K562 (cell line): ENCODE measurements at regions not wholly inside any gene's neighbourhood (a gene's known extent, or its start where the extent isn't known, plus 50 kb on each side); places are given as distances from the start of the nearest gene placed in this dataset.
"Not testable (repeated sequence)": the region's sequence is repeated elsewhere in the genome, so short reads cannot be mapped to it uniquely, and the experiment has no call there.

Experiments used
- EP300 ChIP-seq: IDR thresholded peaks from 2 replicates; pipeline ENCODE4 v1.6.1; 2012; ENCODE audit warnings: low read length, improper control_type of control experiment
- NR2C2 ChIP-seq, 2 experiments: fragments of 200-800 bp in 1 of 2; sonication (Bioruptor generic) in 1 of 2; sonication (generic) in 1 of 2; formaldehyde crosslinking in 1 of 2; IDR thresholded peaks; 2 replicates each; pipeline versions ENCODE4 v1.6.1 to v1.8.0; 2016 to 2022; ENCODE audit warnings: mild to moderate bottlenecking in 1 of 2, missing compliant biosample characterization in 1 of 2, missing genetic modification characterization in 1 of 2, missing genetic modification reagents in 1 of 2
- TF ChIP-seq, protein P1 (sequence below), 2 experiments: fragments of 450-650 bp in 1 of 2; IDR thresholded peaks; 2 replicates each; pipeline ENCODE4 v1.6.1; 2011 to 2017; ENCODE audit warnings: low read depth in 2 of 2, antibody characterized with exemption in 1 of 2, borderline replicate concordance in 1 of 2, low read length in 1 of 2, mild to moderate bottlenecking in 1 of 2, mixed read lengths in 1 of 2; ENCODE audit not compliant: control insufficient read depth in 1 of 2

DNA sequence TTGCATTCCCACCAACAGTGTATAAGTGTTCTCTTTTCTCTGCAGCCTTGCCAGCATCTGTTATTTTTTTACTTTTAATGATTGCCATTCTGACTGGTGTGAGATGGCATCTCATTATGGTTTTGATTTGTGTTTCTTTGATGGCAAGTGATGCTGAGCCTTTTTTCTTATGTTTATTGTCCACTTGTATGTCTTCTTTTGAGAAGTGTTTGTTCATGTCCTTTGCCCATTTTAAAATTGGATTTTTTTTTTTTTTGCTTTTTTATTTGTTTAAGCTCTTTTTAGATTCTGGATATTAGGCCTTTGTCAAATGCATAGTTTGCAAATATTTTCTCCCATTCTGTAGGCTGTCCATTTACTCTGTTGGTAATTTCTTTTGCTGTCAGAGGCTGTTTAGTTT is 134.4 kb downstream of the APIP start:
- TF ChIP-seq EP300; NR2C2 (CRISPR knock-in tag; IDR thresholded peaks at IDR 0.05); NR2C2 (tag; IDR thresholded peaks at IDR 0.05): not testable (repeated sequence)
- TF ChIP-seq, protein P1, sequence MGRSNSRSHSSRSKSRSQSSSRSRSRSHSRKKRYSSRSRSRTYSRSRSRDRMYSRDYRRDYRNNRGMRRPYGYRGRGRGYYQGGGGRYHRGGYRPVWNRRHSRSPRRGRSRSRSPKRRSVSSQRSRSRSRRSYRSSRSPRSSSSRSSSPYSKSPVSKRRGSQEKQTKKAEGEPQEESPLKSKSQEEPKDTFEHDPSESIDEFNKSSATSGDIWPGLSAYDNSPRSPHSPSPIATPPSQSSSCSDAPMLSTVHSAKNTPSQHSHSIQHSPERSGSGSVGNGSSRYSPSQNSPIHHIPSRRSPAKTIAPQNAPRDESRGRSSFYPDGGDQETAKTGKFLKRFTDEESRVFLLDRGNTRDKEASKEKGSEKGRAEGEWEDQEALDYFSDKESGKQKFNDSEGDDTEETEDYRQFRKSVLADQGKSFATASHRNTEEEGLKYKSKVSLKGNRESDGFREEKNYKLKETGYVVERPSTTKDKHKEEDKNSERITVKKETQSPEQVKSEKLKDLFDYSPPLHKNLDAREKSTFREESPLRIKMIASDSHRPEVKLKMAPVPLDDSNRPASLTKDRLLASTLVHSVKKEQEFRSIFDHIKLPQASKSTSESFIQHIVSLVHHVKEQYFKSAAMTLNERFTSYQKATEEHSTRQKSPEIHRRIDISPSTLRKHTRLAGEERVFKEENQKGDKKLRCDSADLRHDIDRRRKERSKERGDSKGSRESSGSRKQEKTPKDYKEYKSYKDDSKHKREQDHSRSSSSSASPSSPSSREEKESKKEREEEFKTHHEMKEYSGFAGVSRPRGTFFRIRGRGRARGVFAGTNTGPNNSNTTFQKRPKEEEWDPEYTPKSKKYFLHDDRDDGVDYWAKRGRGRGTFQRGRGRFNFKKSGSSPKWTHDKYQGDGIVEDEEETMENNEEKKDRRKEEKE (IDR thresholded peaks at IDR 0.05; ENCODE audit: borderline replicate concordance in 1 of 2, control insufficient read depth in 1 of 2, low read depth in 2 of 2, low read length in 1 of 2): not testable (repeated sequence)
